Glutamatergic neuron (in vitro differentiated cells): ENCODE measurements at regions not wholly inside any gene's neighbourhood (a gene's known extent, or its start where the extent isn't known, plus 50 kb on each side); places are given as distances from the start of the nearest gene placed in this dataset.
"Not testable (repeated sequence)": the region's sequence is repeated elsewhere in the genome, so short reads cannot be mapped to it uniquely, and the experiment has no call there.

Source experiments
- DNase-seq: peaks from one replicate; pipeline ENCODE4 v3.0.0; 2022
- H3K27ac Mint-ChIP-seq: one replicate; pipeline ENCODE4 v1.8.0; 2020; ENCODE audit warnings: mild to moderate bottlenecking, mixed read lengths, inconsistent platforms; ENCODE audit not compliant: unreplicated experiment
- H3K27me3 Mint-ChIP-seq: one replicate; pipeline ENCODE4 v1.8.0; 2020; ENCODE audit warnings: mild to moderate bottlenecking, moderate library complexity, mixed read lengths, inconsistent platforms; ENCODE audit not compliant: unreplicated experiment
- H3K36me3 Mint-ChIP-seq: one replicate; pipeline ENCODE4 v1.8.0; 2020; ENCODE audit warnings: mild to moderate bottlenecking, mixed read lengths, inconsistent platforms; ENCODE audit not compliant: unreplicated experiment
- H3K4me1 Mint-ChIP-seq: one replicate; pipeline ENCODE4 v1.8.0; 2020; ENCODE audit warnings: mild to moderate bottlenecking, low read depth, mixed read lengths, inconsistent platforms; ENCODE audit not compliant: unreplicated experiment
- H3K4me3 Mint-ChIP-seq: one replicate; pipeline ENCODE4 v1.8.0; 2020; ENCODE audit warnings: mild to moderate bottlenecking, mixed read lengths, inconsistent platforms; ENCODE audit not compliant: unreplicated experiment
- H3K9me3 Mint-ChIP-seq: one replicate; pipeline ENCODE4 v1.8.0; 2020; ENCODE audit warnings: mild to moderate bottlenecking, moderate library complexity, mixed read lengths, inconsistent platforms; ENCODE audit not compliant: unreplicated experiment
- CTCF ChIP-seq: fragments of 200-600 bp; sonication (generic); IDR thresholded peaks from one replicate; pipeline ENCODE4 v1.5.0; 2021; ENCODE audit not compliant: partially characterized antibody, unreplicated experiment

GRCh38 chr10:3926258-3926657 lies 141.2 kb upstream of the KLF6 start:
- no peak overlapping the region for H3K4me3 Mint-ChIP-seq
- no peak for TF ChIP-seq CTCF
- peaks cover 4% of the 10 kb centered on the region for H3K27me3 Mint-ChIP-seq
- no peaks in the 10 kb centered on the region for H3K36me3 Mint-ChIP-seq
- H3K9me3 Mint-ChIP-seq: no peaks in the 10 kb centered on the region
- H3K4me1 Mint-ChIP-seq: no peaks in the 10 kb centered on the region
- no peak overlapping the region for H3K27ac Mint-ChIP-seq
- DNase-seq: no peak

GRCh38 chr10:3925184-3925583 lies 140.2 kb upstream of the KLF6 start:
- no peak for TF ChIP-seq CTCF
- H3K9me3 Mint-ChIP-seq: no peaks in the 10 kb centered on the region
- H3K4me1 Mint-ChIP-seq: no peaks in the 10 kb centered on the region
- no peak overlapping the region for H3K27ac Mint-ChIP-seq
- no peak for DNase-seq
- peaks cover 4% of the 10 kb centered on the region for H3K27me3 Mint-ChIP-seq
- H3K36me3 Mint-ChIP-seq: no peaks in the 10 kb centered on the region
- H3K4me3 Mint-ChIP-seq: no peak overlapping the region

GRCh38 chr10:3924344-3924743 lies 139.3 kb upstream of the KLF6 start:
- H3K4me3 Mint-ChIP-seq: no peak overlapping the region
- no peak for TF ChIP-seq CTCF
- peaks cover 4% of the 10 kb centered on the region for H3K27me3 Mint-ChIP-seq
- no peaks in the 10 kb centered on the region for H3K36me3 Mint-ChIP-seq
- no peaks in the 10 kb centered on the region for H3K4me1 Mint-ChIP-seq
- no peak for DNase-seq
- H3K27ac Mint-ChIP-seq: no peak overlapping the region
- peaks cover 1% of the 10 kb centered on the region for H3K9me3 Mint-ChIP-seq

- peaks cover 4% of the 10 kb centered on the region for H3K27me3 Mint-ChIP-seq
- TF ChIP-seq CTCF: no peak
- no peak for DNase-seq
- no peaks in the 10 kb centered on the region for H3K4me1 Mint-ChIP-seq
- peaks cover 1% of the 10 kb centered on the region for H3K9me3 Mint-ChIP-seq
- H3K36me3 Mint-ChIP-seq: no peaks in the 10 kb centered on the region
- no peak overlapping the region for H3K27ac Mint-ChIP-seq
- no peak overlapping the region for H3K4me3 Mint-ChIP-seq
Measured at GRCh38 chr10:3923033-3923432, 138.0 kb upstream of the KLF6 start.

- Mint-ChIP-seq H3K4me3 (no peak overlapping the region), H3K4me1 (no peaks in the 10 kb centered on the region), H3K36me3 (no peaks in the 10 kb centered on the region), H3K9me3 (peaks cover 1% of the 10 kb centered on the region), H3K27me3 (no peaks in the 10 kb centered on the region), H3K27ac (no peak overlapping the region)
- TF ChIP-seq CTCF: no peak
- no peak for DNase-seq
Measured at GRCh38 chr10:3919709-3920308, 134.8 kb upstream of the KLF6 start.

- H3K9me3 Mint-ChIP-seq, H3K4me3 Mint-ChIP-seq, DNase-seq, H3K27ac Mint-ChIP-seq, H3K27me3 Mint-ChIP-seq, H3K36me3 Mint-ChIP-seq, H3K4me1 Mint-ChIP-seq: not testable (repeated sequence)
Measured at GRCh38 chr10:3917392-3917791, 132.4 kb upstream of the KLF6 start.
